IMR-90 (cell line): ENCODE measurements at regions not wholly inside any gene's neighbourhood (a gene's known extent, or its start where the extent isn't known, plus 50 kb on each side); places are given as distances from the start of the nearest gene placed in this dataset.

Experiments
- ATAC-seq: fragments of 200-7000 bp; cut with Tn5 transposase; 2 replicates; pipeline ENCODE4 v1.9.1; 2020; ENCODE audit warnings: low read depth, mild to moderate bottlenecking, moderate library complexity
- BruUV-seq: library from RNA; stranded (reverse); fragments of 400-500 nt; replicated peaks from 2 replicates; lab custom pipeline; 2021; lab: Mats Ljungman, UMichigan
- CTCF ChIA-PET: fragments of 300-600 bp; formaldehyde crosslinking; extraction: SDS; loops from one replicate; lab custom pipeline; 2021; ENCODE audit warnings: antibody characterized with exemption; lab: Yijun Ruan, JAX
- POLR2A ChIA-PET: fragments of 300-600 bp; sonication (Branson Sonifier 250); formaldehyde crosslinking; loops from one replicate; lab custom pipeline; 2022; ENCODE audit warnings: antibody characterized with exemption; ENCODE audit not compliant: unreplicated experiment; lab: Charles Lee
- DNase-seq: peaks from one replicate; pipeline ENCODE4 v3.0.0; 2013
- H2AFZ ChIP-seq: replicated peaks from 2 replicates; pipeline ENCODE3; 2013; ENCODE audit warnings: low read length, mild to moderate bottlenecking; ENCODE audit not compliant: poor library complexity
- H2AK5ac ChIP-seq: 2 replicates; pipeline ENCODE4 v1.6.1; 2013; ENCODE audit warnings: low read depth, low read length, inconsistent platforms
- H2AK9ac ChIP-seq: replicated peaks from 2 replicates; pipeline ENCODE3; 2013; ENCODE audit warnings: mild to moderate bottlenecking, low read depth, low read length, moderate library complexity; ENCODE audit not compliant: poor library complexity
- H2BK120ac ChIP-seq: 2 replicates; pipeline ENCODE4 v1.6.1; 2013; ENCODE audit warnings: low read depth, low read length, inconsistent platforms
- H2BK15ac ChIP-seq: 3 replicates; pipeline ENCODE4 v1.6.1; 2013; ENCODE audit warnings: low read depth, low read length, inconsistent platforms
- H2BK20ac ChIP-seq: 2 replicates; pipeline ENCODE4 v1.6.1; 2013; ENCODE audit warnings: low read depth, mild to moderate bottlenecking, inconsistent platforms, low read length, moderate library complexity
- H2BK5ac ChIP-seq: 2 replicates; pipeline ENCODE4 v1.6.1; 2013; ENCODE audit warnings: mild to moderate bottlenecking, low read depth, low read length, inconsistent platforms; ENCODE audit not compliant: poor library complexity, severe bottlenecking
- H3K14ac ChIP-seq: replicated peaks from 2 replicates; pipeline ENCODE4 v1.6.1; 2013; ENCODE audit warnings: low read depth, low read length, inconsistent platforms
- H3K18ac ChIP-seq: 2 replicates; pipeline ENCODE4 v1.6.1; 2013; ENCODE audit warnings: low read depth, low read length, control low read depth
- H3K23ac ChIP-seq: 2 replicates; pipeline ENCODE4 v1.6.1; 2013; ENCODE audit warnings: low read depth, low read length, inconsistent platforms
- H3K27ac ChIP-seq: 2 replicates; pipeline ENCODE4 v1.5.1; 2013; ENCODE audit warnings: mild to moderate bottlenecking, control low read depth, low read length; ENCODE audit not compliant: insufficient read depth
- H3K27me3 ChIP-seq: 2 replicates; pipeline ENCODE4 v1.6.1; 2013; ENCODE audit warnings: low read length; ENCODE audit not compliant: control insufficient read depth, insufficient read depth
- H3K36me3 ChIP-seq: 2 replicates; pipeline ENCODE4 v1.6.1; 2013; ENCODE audit warnings: low read length, mixed read lengths; ENCODE audit not compliant: control insufficient read depth, insufficient read depth
- H3K4ac ChIP-seq: 2 replicates; pipeline ENCODE4 v1.6.1; 2013; ENCODE audit warnings: low read depth, low read length, inconsistent platforms
- H3K4me1 ChIP-seq: 2 replicates; pipeline ENCODE4 v1.6.1; 2013; ENCODE audit warnings: low read length, mixed read lengths; ENCODE audit not compliant: control insufficient read depth, insufficient read depth
- H3K4me2 ChIP-seq: 2 replicates; pipeline ENCODE4 v1.6.1; 2013; ENCODE audit warnings: low read depth, mild to moderate bottlenecking, control low read depth, low read length, moderate library complexity
- H3K4me3 ChIP-seq: 2 replicates; pipeline ENCODE4 v1.5.1; 2013; ENCODE audit warnings: low read depth, mild to moderate bottlenecking, control low read depth, low read length, moderate library complexity; ENCODE audit not compliant: insufficient read depth
- H3K56ac ChIP-seq: 2 replicates; pipeline ENCODE4 v1.6.1; 2013; ENCODE audit warnings: low read length, inconsistent platforms; ENCODE audit not compliant: insufficient read depth; ENCODE audit errors: extremely low read depth
- H3K79me1 ChIP-seq, 2 experiments: 2 replicates each; pipeline ENCODE4 v1.6.1; 2013; ENCODE audit warnings: low read length in 2 of 2, inconsistent platforms in 1 of 2, low read depth in 1 of 2
- H3K9ac ChIP-seq: 2 replicates; pipeline ENCODE4 v1.6.1; 2013; ENCODE audit warnings: low read depth, low read length, control low read depth
- H3K9me1 ChIP-seq: 2 replicates; pipeline ENCODE4 v1.6.1; 2013; ENCODE audit warnings: low read length, inconsistent platforms; ENCODE audit not compliant: insufficient read depth
- H3K9me3 ChIP-seq: 2 replicates; pipeline ENCODE4 v1.6.1; 2013; ENCODE audit warnings: low read length; ENCODE audit not compliant: control insufficient read depth, insufficient read depth
- H4K20me1 ChIP-seq: 2 replicates; pipeline ENCODE4 v1.6.1; 2013; ENCODE audit warnings: low read length, inconsistent platforms; ENCODE audit not compliant: insufficient read depth
- H4K5ac ChIP-seq: 2 replicates; pipeline ENCODE4 v1.6.1; 2013; ENCODE audit warnings: mild to moderate bottlenecking, low read depth, low read length, control low read depth
- H4K8ac ChIP-seq, 2 experiments: 2 replicates each; pipeline ENCODE4 v1.6.1; 2013; ENCODE audit warnings: low read depth in 2 of 2, low read length in 2 of 2, control low read depth in 1 of 2, inconsistent platforms in 1 of 2
- H4K91ac ChIP-seq: 2 replicates; pipeline ENCODE4 v1.6.1; 2013; ENCODE audit warnings: low read depth, low read length, inconsistent platforms; ENCODE audit not compliant: insufficient read depth
- MAZ ChIP-seq: IDR thresholded peaks from 2 replicates; pipeline ENCODE4 v1.6.1; 2012; ENCODE audit warnings: low read depth, mild to moderate bottlenecking, low read length, improper control_type of control experiment, moderate library complexity, borderline replicate concordance
- POLR2A ChIP-seq: IDR thresholded peaks from 2 replicates; pipeline ENCODE4 v1.6.1; 2012; ENCODE audit warnings: mild to moderate bottlenecking, low read depth, low read length
- RAD21 ChIP-seq: IDR thresholded peaks from 2 replicates; pipeline ENCODE4 v1.6.1; 2012; ENCODE audit warnings: low read length, improper control_type of control experiment
- WGBS, 2 experiments: methylation state at CpG; one replicate each; pipeline versions ENCODE4 v1.1.5 to v1.1.7; 2013; ENCODE audit warnings: missing lambda C conversion rate in 2 of 2; ENCODE audit not compliant: insufficient read length in 1 of 2; ENCODE audit errors: extremely low coverage in 2 of 2; 5-methylcytosine and 5-hydroxymethylcytosine counted together
- dilution Hi-C: fragments of 300-500 bp; cut with HindIII; formaldehyde crosslinking; loops from one replicate; pipeline ENCODE4 v1.14.3; 2018; ENCODE audit warnings: low sequenced_read_pairs; ENCODE audit not compliant: unreplicated experiment
- in situ Hi-C: fragments of 300-500 bp; cut with MboI; formaldehyde crosslinking; loops from 3 replicates; pipeline ENCODE4 v1.14.3; 2019; ENCODE audit warnings: low sequenced_read_pairs, inconsistent platforms, mixed read lengths
- intact Hi-C: fragments of 100-400 bp; cut with micrococcal nuclease; formaldehyde crosslinking; loops from 2 replicates; pipeline ENCODE4 v1.10.0; 2022

GRCh38 chr4:123555807-123556273 is 159.2 kb downstream of the SPRY1 start:
- H3K9ac ChIP-seq: no peak overlapping the region; the same call in 1 of the 2 replicates
- H3K4me1 ChIP-seq: peaks cover 26% of the 10 kb centered on the region
- no peak for TF ChIP-seq MAZ
- no peak for TF ChIP-seq RAD21
- TF ChIP-seq POLR2A: no peak
- peaks cover 10% of the 10 kb centered on the region for H3K9me1 ChIP-seq
- no peaks in the 10 kb centered on the region for H3K36me3 ChIP-seq
- H3K4me2 ChIP-seq: peak overlapping the region; percentile 8; the same call in 1 of the 2 replicates
- peak overlapping the region; percentile 46 for H3K14ac ChIP-seq
- dilution Hi-C loops: no loop called here
- ChIA-PET POLR2A (interaction anchor here (0.6 kb wide), 1 partner anchor 156 kb away, joined by 3 read pairs; no protein-coding TSS in a partner anchor), CTCF (interaction anchor here (0.8 to 1.3 kb wide), 2 partner anchors 9 to 35 kb away, joined by 3 read pairs; no protein-coding TSS in a partner anchor)
- H2AK5ac ChIP-seq: peak overlapping the region; percentile 55; the same call in 1 of the 2 replicates
- in situ Hi-C loops: no loop called here
- no peak overlapping the region for H2BK5ac ChIP-seq
- H2BK15ac ChIP-seq: no peak overlapping the region
- peak overlapping the region; percentile 95 for H3K18ac ChIP-seq
- H2AFZ ChIP-seq: no peak overlapping the region
- ATAC-seq (peak; percentile 27), DNase-seq (peak; percentile 8)
- no peak overlapping the region for H3K23ac ChIP-seq
- BruUV-seq: no TSS peak
- H4K20me1 ChIP-seq: no peaks in the 10 kb centered on the region
- no peaks in the 10 kb centered on the region for H3K27me3 ChIP-seq
- no peak overlapping the region for H3K56ac ChIP-seq
- intact Hi-C loops: no loop called here
- H3K9me3 ChIP-seq: no peaks in the 10 kb centered on the region
- H2BK20ac ChIP-seq: peak overlapping the region; percentile 50; the same call in 1 of the 2 replicates
- no peak overlapping the region for H3K4me3 ChIP-seq
- no peak overlapping the region for H4K91ac ChIP-seq
- peak overlapping the region; percentile 33; the same call in 1 of the 2 replicates for H3K4ac ChIP-seq
- H4K5ac ChIP-seq: peak overlapping the region; percentile 51; the same call in 1 of the 2 replicates
- H2BK120ac ChIP-seq: peak overlapping the region; percentile 34; the same call in 1 of the 2 replicates
- no peaks in the 10 kb centered on the region for H3K79me1 ChIP-seq
- peak overlapping the region; percentile 18 to 44; a peak in 2 of 4 replicates for H4K8ac ChIP-seq
- no peak overlapping the region for H2AK9ac ChIP-seq
- H3K27ac ChIP-seq: peak overlapping the region; percentile 54; the same call in 1 of the 2 replicates
- 56% methylated on average over 3 of the region's 6 CpGs; no CpG with 5 or more reads in 1 of the 2 experiments for WGBS, 2 experiments
